Calu3 (cell line): ENCODE measurements at regions not wholly inside any gene's neighbourhood (a gene's known extent, or its start where the extent isn't known, plus 50 kb on each side); places are given as distances from the start of the nearest gene placed in this dataset.

Experiments used
- BruUV-seq: library from RNA; stranded (reverse); fragments of 400-500 nt; replicated peaks from 2 replicates; lab custom pipeline; 2021; lab: Mats Ljungman, UMichigan
- CTCF ChIA-PET: fragments of 300-600 bp; sonication (Branson Sonifier 250); formaldehyde crosslinking; loops from one replicate; lab custom pipeline; 2022; ENCODE audit warnings: antibody characterized with exemption; lab: Charles Lee
- DNase-seq: peaks from one replicate; pipeline ENCODE4 v3.0.0; 2022
- H3K27ac Mint-ChIP-seq: one replicate; pipeline ENCODE4 v1.8.0; 2022; ENCODE audit warnings: mixed read lengths; ENCODE audit not compliant: unreplicated experiment
- H3K27me3 Mint-ChIP-seq: one replicate; pipeline ENCODE4 v1.8.0; 2022; ENCODE audit warnings: mixed read lengths; ENCODE audit not compliant: unreplicated experiment
- H3K36me3 Mint-ChIP-seq: one replicate; pipeline ENCODE4 v1.8.0; 2022; ENCODE audit warnings: mild to moderate bottlenecking, moderate library complexity, mixed read lengths; ENCODE audit not compliant: insufficient read depth, unreplicated experiment
- H3K4me1 Mint-ChIP-seq: one replicate; pipeline ENCODE4 v1.8.0; 2022; ENCODE audit warnings: mild to moderate bottlenecking, low read depth, mixed read lengths; ENCODE audit not compliant: unreplicated experiment
- H3K4me3 Mint-ChIP-seq: one replicate; pipeline ENCODE4 v1.8.0; 2022; ENCODE audit warnings: mild to moderate bottlenecking, low read depth, moderate library complexity, mixed read lengths; ENCODE audit not compliant: unreplicated experiment
- H3K9me3 Mint-ChIP-seq: one replicate; pipeline ENCODE4 v1.8.0; 2022; ENCODE audit warnings: low read depth, mixed read lengths; ENCODE audit not compliant: unreplicated experiment
- CTCF ChIP-seq: fragments of 200-600 bp; IDR thresholded peaks from one replicate; pipeline ENCODE4 v1.8.0; 2022; ENCODE audit warnings: antibody characterized with exemption; ENCODE audit not compliant: unreplicated experiment
- intact Hi-C: fragments of 100-400 bp; cut with micrococcal nuclease; formaldehyde crosslinking; loops from one replicate; pipeline ENCODE4 v1.10.0; 2022; ENCODE audit not compliant: unreplicated experiment

GRCh38 chr4:178056996-178057395, 614.8 kb upstream of the AGA start:
- CTCF ChIA-PET: no interaction called here
- intact Hi-C loops: no loop called here
- BruUV-seq: no TSS peak
- no peak for DNase-seq
- Mint-ChIP-seq H3K4me3 (no peak overlapping the region), H3K27me3 (no peaks in the 10 kb centered on the region), H3K36me3 (no peaks in the 10 kb centered on the region), H3K9me3 (no peaks in the 10 kb centered on the region), H3K27ac (no peak overlapping the region), H3K4me1 (no peaks in the 10 kb centered on the region)
- no peak for TF ChIP-seq CTCF

DNA sequence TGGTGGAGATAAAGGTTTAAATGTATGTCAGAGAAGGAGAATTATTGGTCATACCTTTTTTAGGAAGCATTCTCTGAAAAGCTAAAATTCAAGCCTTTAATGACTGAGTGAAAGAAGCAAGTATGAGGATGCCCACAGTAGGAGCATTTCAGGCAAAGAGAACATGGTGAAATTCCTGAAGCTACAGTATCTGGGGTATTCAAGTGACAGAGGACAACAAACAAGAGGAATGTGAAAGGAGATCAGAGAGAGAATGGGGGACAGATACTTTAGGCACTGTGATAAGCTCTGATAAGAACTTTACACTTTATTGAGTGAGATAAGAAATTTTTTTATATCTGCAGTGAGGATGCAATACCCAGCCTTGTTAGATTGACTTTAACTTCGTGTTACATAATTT, 621.3 kb upstream of the AGA start:
- TF ChIP-seq CTCF: no peak
- Mint-ChIP-seq H3K4me1 (peaks cover 11% of the 10 kb centered on the region), H3K27me3 (no peaks in the 10 kb centered on the region), H3K36me3 (no peaks in the 10 kb centered on the region), H3K9me3 (no peaks in the 10 kb centered on the region), H3K4me3 (no peak overlapping the region), H3K27ac (no peak overlapping the region)
- no peak for DNase-seq
- CTCF ChIA-PET: no interaction called here
- no TSS peak for BruUV-seq
- intact Hi-C loops: no loop called here

DNA sequence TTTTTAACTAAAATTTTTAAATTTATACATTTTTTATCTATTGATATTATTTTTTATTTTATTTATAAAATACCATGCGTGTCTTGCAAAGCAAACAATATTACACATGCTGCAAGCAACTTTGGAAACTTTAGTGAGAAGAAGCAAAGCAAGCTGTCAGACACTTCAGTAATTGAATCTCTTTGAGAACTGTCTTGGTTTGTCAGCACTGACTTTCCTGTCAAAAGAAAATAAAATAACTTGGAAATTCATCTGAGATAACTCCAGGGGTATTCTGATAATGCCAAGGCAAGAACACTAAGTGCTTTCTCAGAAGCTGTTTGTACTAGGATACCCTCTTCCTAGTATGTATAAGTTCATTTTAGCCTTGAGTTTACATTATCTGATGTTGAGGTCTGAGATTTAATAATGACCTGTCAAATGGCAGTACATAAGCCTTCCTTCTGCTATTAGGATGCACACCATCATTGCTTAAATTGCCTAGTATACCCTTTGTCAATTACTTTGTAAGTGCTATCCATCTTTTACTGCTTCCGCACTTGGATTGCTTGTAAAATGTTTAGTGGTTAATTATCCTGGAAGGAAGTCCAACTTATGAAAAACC, 624.2 kb upstream of the AGA start:
- CTCF ChIA-PET: no interaction called here
- Mint-ChIP-seq H3K4me1 (peaks cover 11% of the 10 kb centered on the region), H3K27me3 (no peaks in the 10 kb centered on the region), H3K36me3 (no peaks in the 10 kb centered on the region), H3K4me3 (no peak overlapping the region), H3K27ac (no peak overlapping the region), H3K9me3 (no peaks in the 10 kb centered on the region)
- no peak for DNase-seq
- no TSS peak for BruUV-seq
- no peak for TF ChIP-seq CTCF
- intact Hi-C loops: no loop called here

DNA sequence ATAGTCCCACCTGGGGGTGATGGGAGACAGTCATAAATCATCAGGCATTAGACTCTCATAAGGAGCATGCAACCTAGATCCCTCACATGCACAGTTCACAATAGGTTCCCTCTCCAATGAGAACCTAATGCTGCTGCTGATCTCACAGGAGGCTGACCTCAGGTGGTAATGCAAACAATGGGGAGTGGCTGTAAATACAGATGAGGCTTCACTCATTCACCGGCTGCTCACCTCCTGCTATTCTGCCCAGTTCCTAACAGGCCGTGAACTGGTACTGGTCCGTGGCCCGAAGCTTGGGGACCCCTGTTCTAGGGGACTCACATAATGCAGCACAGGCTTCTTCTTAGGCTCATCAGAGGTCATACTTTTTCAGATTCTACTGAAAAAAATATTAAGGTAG, 625.9 kb upstream of the AGA start:
- Mint-ChIP-seq H3K27ac (no peak overlapping the region), H3K4me3 (no peak overlapping the region), H3K27me3 (no peaks in the 10 kb centered on the region), H3K9me3 (no peaks in the 10 kb centered on the region), H3K36me3 (no peaks in the 10 kb centered on the region), H3K4me1 (peaks cover 11% of the 10 kb centered on the region)
- no TSS peak for BruUV-seq
- no peak for DNase-seq
- CTCF ChIA-PET: no interaction called here
- TF ChIP-seq CTCF: no peak
- intact Hi-C loops: no loop called here
